ENCODE measurements at regions not wholly inside any gene's neighbourhood (a gene's known extent, or its start where the extent isn't known, plus 50 kb on each side); places are given as distances from the start of the nearest gene placed in this dataset.

- Histone ChIP-seq H3K9me3 (ENCODE audit: low read length) (no peaks in the 10 kb centered on the region), H3K4me3 (replicated peaks in 1 of 3; ENCODE audit: insufficient read depth in 1 of 3, low read depth in 2 of 3, low read length in 3 of 3) (no peak overlapping the region), H3K79me2 (ENCODE audit: insufficient read depth, low read length) (no peaks in the 10 kb centered on the region), H3K4me2 (ENCODE audit: low read depth, low read length) (no peak overlapping the region), H3K4me1 (ENCODE audit: insufficient read depth, low read length) (no peaks in the 10 kb centered on the region), H3K9ac (ENCODE audit: insufficient read depth, low read depth, low read length) (no peak overlapping the region), H2AFZ (ENCODE audit: low read length) (no peak overlapping the region), H3K36me3 (replicated peaks in 1 of 2; ENCODE audit: control insufficient read depth in 1 of 2, insufficient read depth in 2 of 2, low read length in 2 of 2) (no peaks in the 10 kb centered on the region), H3K27ac (ENCODE audit: extremely low read length, insufficient read depth, low read length) (no peak overlapping the region), H3K27me3 (ENCODE audit: control insufficient read depth in 1 of 2, insufficient read depth in 2 of 2, low read length in 2 of 2) (no peaks in the 10 kb centered on the region), H4K20me1 (ENCODE audit: insufficient read depth, low read length) (no peaks in the 10 kb centered on the region)
- peak; percentile 95 for ATAC-seq
- in situ Hi-C loops (cut with HindIII; ENCODE audit: extremely low pct_ligation_motif_present, low pct_unique_long_range_greater_than_20kb) (no loop called here), intact Hi-C loops (cut with micrococcal nuclease; ENCODE audit: unreplicated experiment) (loop anchor here (1.0 to 10.0 kb wide), 2 partner anchors 249 to 703 kb away; no protein-coding TSS in a partner anchor)
- 35% methylated on average over 3 of the region's 3 CpGs for WGBS (ENCODE audit: low lambda C conversion rate)
- peak; percentile 38 for DNase-seq (ENCODE audit: low spot score)
- CTCF ChIA-PET (ENCODE audit: low intra/inter-chr PET ratio, low total read pairs): interaction anchor here (0.9 kb wide), 1 partner anchor 249 kb away, joined by 6 read pairs; no protein-coding TSS in a partner anchor
- FAIRE-seq: peak; percentile 71
- BruUV-seq (replicated peaks): no TSS peak
- POLR2A ChIA-PET: no interaction called here
- TF ChIP-seq ZNF350 (CRISPR knock-in tag; IDR thresholded peaks at IDR 0.05; ENCODE audit: borderline replicate concordance, low read depth) (no peak), DDIT3 (CRISPR knock-in tag; IDR thresholded peaks at IDR 0.05) (no peak), RBAK (CRISPR knock-in tag; IDR thresholded peaks at IDR 0.05) (no peak), ASH2L (IDR thresholded peaks at IDR 0.05; ENCODE audit: insufficient read length, low read depth, low read length) (no peak), ISX (CRISPR knock-in tag; conservative IDR thresholded peaks at IDR 0.05) (no peak), GATA4 (IDR thresholded peaks at IDR 0.05; ENCODE audit: borderline replicate concordance, low read depth) (no peak), TFDP1 (CRISPR knock-in tag; IDR thresholded peaks at IDR 0.05; ENCODE audit: borderline replicate concordance) (no peak), PLSCR1 (CRISPR knock-in tag; IDR thresholded peaks at IDR 0.05; ENCODE audit: borderline replicate concordance) (no peak), SNAPC4 (CRISPR knock-in tag; IDR thresholded peaks at IDR 0.05) (no peak), KDM5B (CRISPR knock-in tag; IDR thresholded peaks at IDR 0.05; ENCODE audit: borderline replicate concordance) (no peak), SNAPC5 (CRISPR knock-in tag; IDR thresholded peaks at IDR 0.05; ENCODE audit: borderline replicate concordance) (no peak), WIZ (CRISPR knock-in tag; IDR thresholded peaks at IDR 0.05) (no peak), HES4 (CRISPR knock-in tag; IDR thresholded peaks at IDR 0.05; ENCODE audit: borderline replicate concordance) (no peak), ZNF446 (CRISPR knock-in tag; IDR thresholded peaks at IDR 0.05) (no peak), ZNF720 (CRISPR knock-in tag; IDR thresholded peaks at IDR 0.05) (no peak), NR1H2 (CRISPR knock-in tag; IDR thresholded peaks at IDR 0.05; ENCODE audit: borderline replicate concordance, low read depth) (no peak), STAG1 (CRISPR knock-in tag; IDR thresholded peaks at IDR 0.05) (peak; percentile 82), SMC3 (IDR thresholded peaks at IDR 0.05; ENCODE audit: low read length) (peak; percentile 69), TBX2 (CRISPR knock-in tag; IDR thresholded peaks at IDR 0.05; ENCODE audit: borderline replicate concordance) (no peak)
Observed at GRCh38 chr7:96778263-96778662, 68.6 kb upstream of the SEM1 start.
